ENCODE measurements at regions not wholly inside any gene's neighbourhood (a gene's known extent, or its start where the extent isn't known, plus 50 kb on each side); places are given as distances from the start of the nearest gene placed in this dataset.

- DNase-seq, result no peak
These were observed 210.8 kb upstream of the SOX9 start for GRCh38 chr17:71910002-71910401.

DNA sequence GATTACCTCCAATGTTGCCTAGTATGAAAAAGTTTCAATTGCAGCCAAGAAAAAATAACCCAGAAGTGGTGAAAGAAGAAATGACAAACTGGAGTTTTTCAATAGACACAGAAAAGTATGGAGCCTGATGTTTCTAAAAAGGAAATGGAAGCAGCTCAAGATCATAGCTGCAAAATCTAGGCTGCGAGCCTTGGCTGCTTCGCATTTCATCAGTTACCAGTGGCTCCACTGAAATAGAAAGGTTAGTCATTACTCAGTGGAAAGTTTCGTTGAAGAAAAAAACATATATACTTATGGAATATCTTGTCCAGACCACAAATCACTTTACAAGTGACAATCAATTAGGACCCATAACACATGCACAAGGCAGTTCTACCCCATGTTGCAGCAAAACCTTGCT lies 206.8 kb upstream of the SOX9 start:
- DNase-seq, result no peak

DNA sequence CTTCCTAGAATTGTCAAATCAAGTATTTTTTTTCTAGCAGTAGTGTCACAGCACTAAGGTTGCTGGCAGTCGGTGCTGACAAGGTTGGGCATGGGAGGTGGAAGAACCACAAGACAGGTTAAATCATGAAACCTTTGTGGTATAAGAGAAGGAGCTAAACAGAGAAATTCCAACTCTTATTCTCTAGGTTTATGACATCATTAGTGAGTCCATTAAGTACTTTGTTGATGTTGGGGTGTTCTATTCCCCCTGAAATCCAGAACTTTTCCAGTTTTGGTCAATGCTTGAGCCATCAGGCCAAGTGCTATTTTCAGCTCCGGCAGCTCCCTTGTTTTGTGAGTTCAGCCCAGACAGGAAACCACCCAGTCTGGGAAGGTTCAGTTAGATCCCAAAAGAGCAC lies 206.0 kb upstream of the SOX9 start:
- no peak for DNase-seq

DNA sequence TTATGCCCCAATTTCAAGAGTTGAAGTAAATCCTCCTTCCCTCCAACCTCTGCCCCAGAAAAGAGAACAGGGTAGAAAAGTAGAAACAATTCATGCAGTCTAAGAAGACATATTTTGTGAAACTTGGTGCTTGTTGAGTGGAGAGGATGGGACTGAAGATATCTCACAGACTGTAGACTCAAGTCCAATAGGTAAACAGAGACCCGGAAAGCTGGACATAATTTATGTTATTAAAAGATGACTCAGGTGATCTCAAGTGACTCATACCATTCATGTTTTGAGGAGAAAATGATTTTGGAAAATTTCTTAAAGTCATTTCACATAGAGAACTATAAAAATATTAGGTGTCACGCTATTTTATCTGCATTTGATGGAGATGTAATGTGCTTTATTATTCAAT lies 203.1 kb upstream of the SOX9 start:
- DNase-seq, result no peak

DNA sequence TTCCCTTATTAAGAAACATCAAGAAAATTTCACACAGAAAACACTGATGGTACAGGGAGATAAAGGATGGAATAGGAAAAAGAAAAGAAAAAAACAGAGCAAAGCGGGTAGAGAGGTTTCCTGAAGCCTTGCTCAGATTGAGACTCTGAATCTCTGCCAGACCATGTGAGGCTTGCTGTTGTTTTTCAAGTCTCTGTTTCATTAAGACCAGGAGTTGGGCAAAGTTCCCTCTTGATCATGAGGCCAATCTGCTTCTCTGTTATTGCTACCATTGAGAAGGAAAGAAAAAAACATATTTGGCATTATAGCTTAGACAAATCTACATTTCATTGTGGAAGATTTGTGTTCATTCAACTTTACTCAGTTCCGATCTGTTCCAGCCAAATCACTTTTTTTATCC lies 201.6 kb upstream of the SOX9 start:
- no peak for DNase-seq

DNA sequence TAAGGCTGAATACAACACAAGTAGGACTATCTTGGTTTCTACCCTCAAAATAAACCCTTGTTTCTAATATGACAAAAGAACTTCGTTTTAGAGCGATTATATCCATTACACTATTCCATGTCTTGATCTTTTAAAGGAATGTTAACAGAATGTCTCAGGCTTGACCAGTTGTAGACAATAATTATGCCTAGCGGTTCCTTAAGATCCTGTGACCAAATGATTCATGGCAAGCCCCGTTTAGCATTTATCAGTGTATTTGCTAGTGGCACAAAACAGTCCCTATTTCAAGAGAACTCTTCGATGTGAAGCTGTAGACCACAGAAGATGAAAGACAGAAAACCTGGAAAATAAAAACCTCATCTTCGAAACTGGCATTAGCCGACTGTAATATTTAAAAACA lies 200.9 kb upstream of the SOX9 start:
- no peak for DNase-seq

GRCh38 chr17:71921796-71922195 lies 199.0 kb upstream of the SOX9 start:
- DNase-seq, result peak; percentile 15

- no peak for DNase-seq
These were observed 198.4 kb upstream of the SOX9 start for GRCh38 chr17:71922439-71922838.

DNA sequence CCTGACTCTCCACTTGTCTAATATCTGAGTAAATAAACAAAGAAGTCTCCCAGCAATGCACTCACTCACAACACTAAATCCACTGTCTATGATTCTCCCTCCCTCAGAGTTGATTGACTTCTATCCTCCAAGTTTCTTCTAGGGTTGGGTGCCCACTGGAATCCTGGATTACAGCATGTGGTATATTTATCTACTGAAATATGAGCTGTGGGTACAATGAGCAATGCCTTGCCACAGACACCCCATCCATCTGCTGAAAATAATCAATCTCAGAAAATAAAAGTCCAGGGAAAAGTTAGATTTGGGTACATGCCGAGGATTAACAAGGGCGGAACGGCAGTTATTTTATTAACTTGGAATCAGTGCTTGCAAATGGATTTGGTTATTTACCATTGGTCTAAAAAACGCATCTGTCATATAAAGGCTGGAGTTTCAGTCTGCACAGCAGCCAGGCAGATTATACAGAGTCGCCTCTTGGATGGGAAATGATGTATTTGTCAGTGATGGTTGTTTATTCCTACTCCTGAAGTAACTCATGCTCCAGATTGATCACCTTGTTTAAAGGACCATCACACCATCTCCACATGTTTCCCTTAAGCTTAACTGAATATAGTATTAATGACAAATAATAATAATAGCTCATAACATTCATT lies 193.9 kb upstream of the SOX9 start:
- DNase-seq, result no peak

- no peak for DNase-seq
These were observed 187.5 kb upstream of the SOX9 start for GRCh38 chr17:71933306-71933705.

GRCh38 chr17:71934520-71934919 lies 186.3 kb upstream of the SOX9 start:
- DNase-seq, result no peak

DNA sequence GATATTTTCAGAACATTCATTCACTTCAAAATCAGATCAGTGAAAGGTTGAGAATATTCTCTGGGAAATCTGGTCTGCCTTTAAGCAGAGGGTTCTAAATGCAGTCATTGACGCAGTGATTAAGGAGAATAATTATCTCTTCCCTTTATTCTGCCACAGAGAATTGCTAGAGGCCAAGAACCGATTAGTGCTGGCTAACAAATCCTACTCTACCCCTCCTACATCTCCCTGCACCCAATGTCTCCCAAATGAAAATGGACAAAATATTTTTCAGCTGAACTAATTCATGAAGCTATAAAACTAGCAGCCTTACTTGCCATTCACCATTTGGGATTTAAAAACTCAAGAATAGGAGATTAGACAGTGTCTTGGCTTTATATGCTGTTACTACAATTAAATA lies 185.5 kb upstream of the SOX9 start:
- DNase-seq, result no peak

GRCh38 chr17:71936977-71937376 lies 183.8 kb upstream of the SOX9 start:
- no peak for DNase-seq

GRCh38 chr17:71937914-71938313 lies 182.9 kb upstream of the SOX9 start:
- DNase-seq, result no peak

GRCh38 chr17:71938340-71939010 lies 182.3 kb upstream of the SOX9 start:
- no peak for DNase-seq

DNA sequence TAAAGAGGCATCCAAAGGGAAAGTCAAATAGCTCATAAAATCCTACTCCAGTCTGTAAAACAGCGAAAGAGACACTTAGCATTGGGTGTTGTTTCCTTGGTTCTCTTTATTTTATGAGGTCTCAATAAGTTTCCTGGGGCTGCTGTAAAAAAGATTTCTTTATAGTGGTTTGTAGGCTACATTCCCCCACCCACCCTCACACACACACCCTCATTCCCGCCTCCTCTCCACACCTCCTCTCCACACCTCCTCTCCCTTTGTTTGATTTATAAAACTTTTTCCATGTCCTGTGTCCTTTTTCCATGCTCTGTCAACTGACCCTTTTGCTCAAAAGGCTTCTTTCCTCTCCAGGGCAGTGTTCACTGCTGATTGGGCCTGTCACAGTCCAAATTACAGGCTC lies 178.9 kb upstream of the SOX9 start:
- DNase-seq, result no peak

- DNase-seq, result no peak
These were observed 178.2 kb upstream of the SOX9 start for GRCh38 chr17:71942626-71943025.

- DNase-seq, result no peak
These were observed 172.0 kb upstream of the SOX9 start for GRCh38 chr17:71948703-71949422.

- DNase-seq, result no peak
These were observed 161.7 kb upstream of the SOX9 start for GRCh38 chr17:71959154-71959553.

- no peak for DNase-seq
These were observed 157.5 kb upstream of the SOX9 start for GRCh38 chr17:71963351-71963750.

DNA sequence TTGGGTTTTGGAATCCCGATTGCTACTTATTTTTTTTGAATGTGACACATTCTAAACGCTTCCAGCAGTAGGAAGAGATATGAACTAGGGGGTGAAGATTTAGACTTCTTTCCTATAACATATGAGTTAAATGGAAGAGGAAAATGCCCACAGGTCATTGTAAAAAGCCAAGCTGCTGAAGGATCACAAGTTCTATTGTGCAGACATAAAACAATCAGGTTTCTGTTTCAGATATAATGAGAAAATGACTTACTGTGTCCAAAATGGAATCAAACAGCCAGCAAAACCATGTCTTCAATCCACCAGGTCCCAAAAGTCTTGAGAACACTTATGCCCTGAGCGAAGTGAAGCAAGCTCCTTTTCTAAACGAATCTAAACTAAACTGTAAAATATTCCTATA lies 157.0 kb upstream of the SOX9 start:
- DNase-seq, result no peak

GRCh38 chr17:71964559-71964958 lies 156.3 kb upstream of the SOX9 start:
- no peak for DNase-seq

GRCh38 chr17:71966055-71966454 lies 154.8 kb upstream of the SOX9 start:
- no peak for DNase-seq

Data from CD4-positive, alpha-beta T cell treated with Interleukin-4 for 4 hours (primary cell).